Neural cell (in vitro differentiated cells): ENCODE measurements at regions not wholly inside any gene's neighbourhood (a gene's known extent, or its start where the extent isn't known, plus 50 kb on each side); places are given as distances from the start of the nearest gene placed in this dataset.

ENCODE experiments used
- H2AFZ ChIP-seq: fragments of 200-600, 300-800 bp; sonication (generic), shearing (Covaris generic); 2 replicates; pipeline ENCODE4 v1.6.0; 2014; ENCODE audit warnings: low read depth, mild to moderate bottlenecking, antibody characterized with exemption, low read length, moderate library complexity
- H3F3A ChIP-seq: fragments of 200-600 bp; shearing (Covaris generic); 2 replicates; pipeline ENCODE4 v1.6.1; 2016; ENCODE audit warnings: mild to moderate bottlenecking, moderate library complexity, mixed read lengths, antibody characterized with exemption, low read length; ENCODE audit not compliant: insufficient read depth, poor library complexity, severe bottlenecking
- H3K27ac ChIP-seq: fragments of 200-600, 300-800 bp; sonication (generic), shearing (Covaris generic); 2 replicates; pipeline ENCODE4 v1.5.1; 2014; ENCODE audit warnings: mild to moderate bottlenecking, low read length, moderate library complexity
- H3K27me3 ChIP-seq: fragments of 300-800, 200-600 bp; sonication (generic), shearing (Covaris generic); 2 replicates; pipeline ENCODE4 v1.6.0; 2014; ENCODE audit warnings: mild to moderate bottlenecking, low read depth, low read length, moderate library complexity; ENCODE audit not compliant: insufficient read depth
- H3K36me3 ChIP-seq: fragments of 300-800, 200-600 bp; sonication (generic), shearing (Covaris generic); 2 replicates; pipeline ENCODE4 v1.5.1; 2014; ENCODE audit warnings: mild to moderate bottlenecking, antibody characterized with exemption, low read length, moderate library complexity; ENCODE audit not compliant: insufficient read depth
- H3K4me2 ChIP-seq: fragments of 300-800, 200-600 bp; sonication (generic), shearing (Covaris generic); 2 replicates; pipeline ENCODE4 v1.6.0; 2014; ENCODE audit warnings: mild to moderate bottlenecking, low read length
- H3K4me3 ChIP-seq: fragments of 300-800, 200-600 bp; sonication (generic), shearing (Covaris generic); 2 replicates; pipeline ENCODE4 v1.5.1; 2014; ENCODE audit warnings: mild to moderate bottlenecking, low read length, moderate library complexity
- H3K79me2 ChIP-seq: fragments of 200-600 bp; shearing (Covaris generic); replicated peaks from 2 replicates; pipeline ENCODE4 v1.6.0; 2014; ENCODE audit warnings: mild to moderate bottlenecking, low read length, moderate library complexity; ENCODE audit not compliant: insufficient read depth
- H3K9ac ChIP-seq: fragments of 300-800, 200-600 bp; sonication (generic), shearing (Covaris generic); 2 replicates; pipeline ENCODE4 v1.6.1; 2016; ENCODE audit warnings: mild to moderate bottlenecking, low read length, mixed read lengths
- H3K9me2 ChIP-seq: fragments of 200-600 bp; shearing (Covaris generic); 2 replicates; pipeline ENCODE4 v1.6.1; 2016; ENCODE audit warnings: mild to moderate bottlenecking, low read length, mixed read lengths; ENCODE audit not compliant: insufficient read depth
- H3K9me3 ChIP-seq: fragments of 200-600, 300-800 bp; sonication (generic), shearing (Covaris generic); 2 replicates; pipeline ENCODE4 v1.6.1; 2016; ENCODE audit warnings: mild to moderate bottlenecking, mixed run types, low read length, moderate library complexity, mixed read lengths
- H4K20me1 ChIP-seq: fragments of 200-600 bp; shearing (Covaris generic); 2 replicates; pipeline ENCODE4 v1.6.1; 2016; ENCODE audit warnings: mild to moderate bottlenecking, mixed run types; ENCODE audit not compliant: insufficient read depth
- CTCF ChIP-seq: fragments of 450-650 bp; IDR thresholded peaks from 2 replicates; pipeline ENCODE4 v1.5.1; 2014; ENCODE audit warnings: antibody characterized with exemption, mild to moderate bottlenecking, moderate library complexity; ENCODE audit not compliant: poor library complexity, severe bottlenecking
- EP300 ChIP-seq: fragments of 450-650 bp; conservative IDR thresholded peaks from 2 replicates; pipeline ENCODE4 v1.6.1; 2014; ENCODE audit warnings: antibody characterized with exemption, mild to moderate bottlenecking, moderate library complexity; ENCODE audit not compliant: poor library complexity, severe bottlenecking
- EZH2 ChIP-seq: fragments of 200-600, 300-800 bp; shearing (Covaris generic), sonication (generic); IDR thresholded peaks from 2 replicates; pipeline ENCODE4 v1.6.1; 2014; ENCODE audit warnings: antibody characterized with exemption, low read length, borderline replicate concordance, mild to moderate bottlenecking; ENCODE audit not compliant: insufficient read depth, poor library complexity, severe bottlenecking
- MXI1 ChIP-seq: fragments of 450-650 bp; conservative IDR thresholded peaks from 2 replicates; pipeline ENCODE4 v1.6.1; 2014; ENCODE audit warnings: antibody characterized with exemption, mild to moderate bottlenecking; ENCODE audit not compliant: poor library complexity, severe bottlenecking
- POLR2AphosphoS5 ChIP-seq: IDR thresholded peaks from 2 replicates; pipeline ENCODE4 v1.6.1; 2012
- RAD21 ChIP-seq: fragments of 450-650 bp; conservative IDR thresholded peaks from 2 replicates; pipeline ENCODE4 v1.6.1; 2014; ENCODE audit warnings: antibody characterized with exemption, mild to moderate bottlenecking, moderate library complexity
- REST ChIP-seq: IDR thresholded peaks from 2 replicates; pipeline ENCODE4 v1.6.1; 2012; ENCODE audit warnings: borderline replicate concordance
- SMC3 ChIP-seq: fragments of 450-650 bp; conservative IDR thresholded peaks from 2 replicates; pipeline ENCODE4 v1.6.1; 2014; ENCODE audit warnings: antibody characterized with exemption, mild to moderate bottlenecking, moderate library complexity; ENCODE audit not compliant: poor library complexity
- TAF1 ChIP-seq: IDR thresholded peaks from 2 replicates; pipeline ENCODE4 v1.6.1; 2012; ENCODE audit warnings: low read depth

DNA sequence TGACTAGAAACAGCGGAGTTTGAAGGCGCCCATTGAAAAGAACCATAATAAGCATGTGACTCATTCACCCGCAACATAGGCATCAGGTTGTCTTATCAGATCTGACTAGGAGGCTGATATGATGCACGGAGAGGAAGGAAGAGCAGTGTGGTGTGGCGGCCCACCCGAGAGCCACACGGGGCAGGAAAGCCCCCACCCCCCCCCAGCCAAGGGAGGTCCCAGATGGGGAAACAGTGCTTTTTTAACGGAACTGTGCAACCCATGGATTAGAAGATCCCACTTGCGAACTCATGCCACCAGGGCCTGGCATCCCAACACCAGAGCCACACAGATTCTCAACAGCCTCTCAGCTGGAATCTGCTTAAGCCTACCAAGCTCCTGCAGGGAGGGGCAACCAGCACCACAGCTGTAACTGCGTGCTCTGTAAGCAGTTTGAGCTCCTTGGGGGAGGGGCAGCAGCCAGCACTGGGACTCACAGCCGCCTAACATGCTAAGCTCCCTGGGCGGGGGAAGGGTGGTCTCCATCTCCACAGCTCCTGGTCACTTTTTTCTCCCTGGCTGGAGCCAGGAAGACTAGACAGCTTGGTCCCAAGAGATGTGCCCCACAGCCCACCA is 466.2 kb downstream of the PDGFC start:
- no peak overlapping the region for H3K9ac ChIP-seq
- no peak overlapping the region for H3K4me2 ChIP-seq
- no peak overlapping the region for H2AFZ ChIP-seq
- no peaks in the 10 kb centered on the region for H4K20me1 ChIP-seq
- H3K9me3 ChIP-seq: no peaks in the 10 kb centered on the region
- no peaks in the 10 kb centered on the region for H3K79me2 ChIP-seq
- H3K36me3 ChIP-seq: no peaks in the 10 kb centered on the region
- TF ChIP-seq TAF1: no peak
- TF ChIP-seq POLR2AphosphoS5: no peak
- TF ChIP-seq RAD21: no peak
- TF ChIP-seq REST: no peak
- TF ChIP-seq EZH2: no peak
- no peak for TF ChIP-seq SMC3
- no peak for TF ChIP-seq EP300
- TF ChIP-seq MXI1: no peak
- TF ChIP-seq CTCF: no peak
- H3K9me2 ChIP-seq: no peaks in the 10 kb centered on the region
- H3K27ac ChIP-seq: no peak overlapping the region
- H3K4me3 ChIP-seq: no peak overlapping the region
- H3K27me3 ChIP-seq: no peaks in the 10 kb centered on the region
- H3F3A ChIP-seq: no peaks in the 10 kb centered on the region

GRCh38 chr4:156503119-156503518 is 468.5 kb downstream of the PDGFC start:
- TF ChIP-seq REST (no peak), RAD21 (no peak), CTCF (no peak), POLR2AphosphoS5 (peak; percentile 22), EZH2 (no peak), EP300 (peak; percentile 30)
- no peak overlapping the region for H3K4me2 ChIP-seq
- no peaks in the 10 kb centered on the region for H3F3A ChIP-seq
- no peak overlapping the region for H3K4me3 ChIP-seq
- no peaks in the 10 kb centered on the region for H3K79me2 ChIP-seq
- H3K27me3 ChIP-seq: no peaks in the 10 kb centered on the region
- no peak overlapping the region for H3K9ac ChIP-seq
- H3K36me3 ChIP-seq: no peaks in the 10 kb centered on the region
- no peak overlapping the region for H3K27ac ChIP-seq
- no peaks in the 10 kb centered on the region for H3K9me3 ChIP-seq
- H3K9me2 ChIP-seq: no peaks in the 10 kb centered on the region
- H2AFZ ChIP-seq: no peak overlapping the region
- no peaks in the 10 kb centered on the region for H4K20me1 ChIP-seq
